Activated effector memory CD4-positive, alpha-beta T cell treated with anti-CD3 and anti-CD28 coated beads, Interleukin-2, amount 50 U/mL, for 16 hours (primary cell): ENCODE measurements at regions not wholly inside any gene's neighbourhood (a gene's known extent, or its start where the extent isn't known, plus 50 kb on each side); places are given as distances from the start of the nearest gene placed in this dataset.

ENCODE experiments used
- DNase-seq: peaks from one replicate; pipeline ENCODE4 v3.0.0-alpha.2; 2020

- DNase-seq = no peak
Measured at GRCh38 chr12:27382924-27383323, 50.3 kb downstream of the BMAL2 start.

- DNase-seq = peak; percentile 88
Measured at GRCh38 chr12:27383429-27384260, 51.0 kb downstream of the BMAL2 start.

- DNase-seq = no peak
Measured at GRCh38 chr12:27384261-27384590, 51.6 kb downstream of the BMAL2 start.

GRCh38 chr12:27385766-27386564 lies 53.3 kb downstream of the BMAL2 start:
- DNase-seq = no peak

- no peak for DNase-seq
Measured at GRCh38 chr12:27387473-27387872, 54.8 kb downstream of the BMAL2 start.

- DNase-seq = no peak
Measured at GRCh38 chr12:27388650-27389049, 56.0 kb downstream of the BMAL2 start.

- DNase-seq = no peak
Measured at GRCh38 chr12:27394676-27395075, 51.9 kb upstream of the SMCO2 start.

- DNase-seq = no peak
Measured at GRCh38 chr12:27396216-27396815, 50.2 kb upstream of the SMCO2 start.
